IPS DF 19.7 (cell line): ENCODE measurements at regions not wholly inside any gene's neighbourhood (a gene's known extent, or its start where the extent isn't known, plus 50 kb on each side); places are given as distances from the start of the nearest gene placed in this dataset.

Experiments used
- DNase-seq: peaks from one replicate; pipeline ENCODE4 v3.0.0-alpha.2; 2013; ENCODE audit warnings: low read depth, low spot score

DNA sequence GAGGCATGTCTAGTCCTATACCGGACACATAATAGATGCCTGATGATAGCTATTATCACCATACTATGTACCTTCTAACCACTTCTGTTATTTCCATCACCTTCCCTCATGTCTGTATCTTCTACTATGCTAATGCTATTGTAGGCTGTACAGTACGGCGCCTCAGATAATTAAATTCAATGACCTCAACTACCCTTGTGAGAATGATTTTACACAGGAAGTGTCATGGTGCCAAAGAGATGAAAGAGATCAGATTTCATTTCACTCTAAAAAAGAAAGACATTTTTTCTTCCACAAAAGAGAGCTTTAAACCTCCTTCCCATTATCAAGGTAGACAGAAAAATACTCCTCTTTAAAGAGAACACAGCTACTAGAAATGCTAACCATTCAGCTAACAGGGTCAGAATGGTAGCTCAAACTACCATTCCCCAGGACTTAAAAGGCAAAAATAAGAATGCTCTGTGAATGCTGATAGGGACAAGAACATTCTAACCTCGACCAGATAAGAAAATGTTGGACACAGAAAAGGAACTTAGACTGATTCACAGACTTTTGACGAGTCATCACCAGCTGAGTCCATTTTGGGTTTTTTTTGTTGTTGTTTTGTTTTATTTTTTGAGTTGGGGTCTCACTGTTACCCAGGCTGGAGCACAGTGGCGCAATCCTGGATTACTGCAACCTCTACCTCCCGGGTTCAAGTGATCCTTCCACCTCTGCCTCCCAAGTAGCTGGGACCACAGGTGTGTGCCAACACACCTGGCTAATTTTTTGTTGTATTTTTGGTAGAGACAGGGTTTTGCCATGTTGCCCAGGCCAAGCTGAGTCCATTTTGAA is 99.2 kb upstream of the RAPGEF2 start:
- no peak for DNase-seq

GRCh38 chr4:159006202-159006601 is 96.7 kb upstream of the RAPGEF2 start:
- no peak for DNase-seq

DNA sequence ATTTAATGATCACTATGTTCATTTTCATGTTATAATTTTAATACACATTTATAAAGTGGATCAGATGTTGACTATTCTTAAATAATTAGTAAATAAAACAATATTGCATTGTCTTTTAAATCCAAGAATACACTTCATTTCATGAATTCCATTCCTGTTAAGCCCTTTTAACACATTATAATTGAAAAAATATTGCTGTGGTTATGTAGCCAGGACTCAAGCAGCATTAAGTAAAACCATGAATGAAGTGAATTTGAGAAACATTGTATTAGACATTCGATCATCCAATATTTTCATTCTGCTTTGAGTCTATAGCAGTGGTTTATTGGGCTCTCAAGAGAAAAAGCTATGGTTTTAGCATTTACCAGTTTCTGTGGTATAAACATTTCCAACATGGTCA is 94.2 kb upstream of the RAPGEF2 start:
- no peak for DNase-seq

DNA sequence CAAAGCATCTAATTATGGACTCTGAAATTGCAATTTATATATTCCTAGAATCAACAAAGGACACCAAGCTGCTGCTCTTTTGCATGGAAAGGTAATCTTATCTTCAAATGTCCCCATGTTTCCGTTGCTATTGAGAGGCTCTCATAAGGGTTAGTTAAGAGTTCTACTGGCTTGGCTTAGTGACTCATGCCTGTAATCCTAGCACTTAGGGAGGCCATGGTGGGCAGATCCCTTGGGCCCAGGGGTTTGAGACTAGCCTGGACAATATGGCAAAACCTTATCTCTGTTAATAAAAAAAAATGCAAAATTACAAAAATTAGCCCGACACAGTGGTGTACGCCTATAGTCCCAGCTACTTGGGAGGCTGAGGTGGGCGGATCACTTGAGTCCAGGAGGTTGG is 93.4 kb upstream of the RAPGEF2 start:
- no peak for DNase-seq

- no peak for DNase-seq
These were observed 92.8 kb upstream of the RAPGEF2 start for GRCh38 chr4:159010100-159010499.

GRCh38 chr4:159010563-159011260 is 92.2 kb upstream of the RAPGEF2 start:
- no peak for DNase-seq

GRCh38 chr4:159012381-159012780 is 90.5 kb upstream of the RAPGEF2 start:
- no peak for DNase-seq

- no peak for DNase-seq
These were observed 89.2 kb upstream of the RAPGEF2 start for GRCh38 chr4:159013692-159014091.

DNA sequence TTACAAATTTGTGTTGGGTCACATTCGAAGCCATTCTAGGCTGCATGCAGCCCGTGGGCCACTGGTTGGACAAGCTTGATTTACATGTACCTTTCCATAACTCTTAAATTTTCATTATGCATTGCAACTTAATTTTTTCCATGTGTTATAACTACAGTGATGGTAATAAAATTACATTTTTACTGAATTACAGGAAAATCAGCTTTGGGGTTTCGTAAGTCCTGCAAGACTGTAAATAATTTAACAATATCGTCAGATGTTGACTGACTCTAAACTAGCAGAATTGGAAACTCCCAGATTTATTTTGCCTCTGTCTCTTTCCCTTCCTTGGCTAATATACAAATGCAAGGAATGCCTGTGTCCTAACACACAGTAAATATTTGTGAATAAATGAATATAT is 88.0 kb upstream of the RAPGEF2 start:
- DNase-seq = no peak

DNA sequence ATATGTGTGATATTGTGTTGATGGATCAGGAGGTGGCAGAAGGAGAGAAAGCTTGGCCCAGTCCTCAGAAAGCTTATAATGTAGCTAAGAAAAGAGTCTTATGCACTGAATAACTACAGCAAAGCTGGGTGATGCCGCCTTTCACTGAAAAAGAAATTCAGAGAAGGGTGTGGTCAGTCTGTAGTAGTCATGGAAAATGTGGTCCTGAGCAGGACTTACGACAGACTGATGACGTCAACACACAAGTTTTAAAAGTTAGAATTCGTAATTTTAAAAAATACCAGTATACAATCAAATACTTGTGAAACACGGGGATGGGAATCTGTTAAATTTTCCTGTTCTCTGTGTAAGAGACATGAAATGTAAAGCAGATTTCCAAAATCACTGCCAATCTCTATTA is 87.0 kb upstream of the RAPGEF2 start:
- no peak for DNase-seq

- DNase-seq = no peak
These were observed 86.3 kb upstream of the RAPGEF2 start for GRCh38 chr4:159016593-159017024.

GRCh38 chr4:159017323-159018026 is 85.4 kb upstream of the RAPGEF2 start:
- no peak for DNase-seq

GRCh38 chr4:159018062-159018629 is 84.7 kb upstream of the RAPGEF2 start:
- DNase-seq = no peak

- no peak for DNase-seq
These were observed 83.5 kb upstream of the RAPGEF2 start for GRCh38 chr4:159019356-159019755.

DNA sequence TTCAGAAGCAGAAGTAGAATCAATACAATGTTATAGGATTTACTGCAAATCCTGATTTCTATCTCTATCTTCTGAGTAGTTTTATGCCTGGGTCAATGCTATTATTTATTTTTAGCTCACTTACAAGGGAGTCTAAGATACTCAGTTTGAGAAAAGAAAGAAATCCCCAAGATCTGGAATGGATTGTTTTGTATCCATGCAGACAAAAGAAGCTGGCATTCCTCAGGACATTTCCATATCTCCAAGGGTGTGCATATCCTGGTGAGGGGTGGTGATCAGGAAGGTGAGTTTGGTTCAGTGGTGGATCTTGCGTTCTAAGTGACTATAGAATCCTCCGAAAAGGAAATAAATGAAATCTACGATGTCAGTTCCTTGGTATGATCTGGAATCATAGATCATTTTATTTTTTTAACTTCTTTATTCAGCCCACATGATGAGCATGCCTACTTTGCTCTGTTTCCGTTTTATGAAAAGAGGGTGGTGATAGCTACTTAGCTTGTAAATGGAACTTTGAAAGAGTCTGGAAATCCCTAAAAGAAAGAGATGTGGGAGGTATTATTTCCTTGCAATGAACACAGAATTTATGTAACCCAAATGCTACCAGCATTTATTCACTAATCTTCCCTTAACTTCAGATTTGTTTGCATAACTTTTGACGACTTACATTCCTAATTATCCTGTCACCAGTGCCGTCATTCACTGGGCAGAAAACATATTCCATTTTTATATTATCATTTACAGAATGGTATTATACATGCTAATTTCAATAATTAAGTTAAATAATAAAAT is 81.1 kb upstream of the RAPGEF2 start:
- peak; percentile 80 for DNase-seq

GRCh38 chr4:159023741-159024140 is 79.1 kb upstream of the RAPGEF2 start:
- DNase-seq = no peak

GRCh38 chr4:159024266-159024665 is 78.6 kb upstream of the RAPGEF2 start:
- DNase-seq = no peak

GRCh38 chr4:159024828-159025227 is 78.1 kb upstream of the RAPGEF2 start:
- no peak for DNase-seq

- DNase-seq = no peak
These were observed 76.5 kb upstream of the RAPGEF2 start for GRCh38 chr4:159026329-159026728.

DNA sequence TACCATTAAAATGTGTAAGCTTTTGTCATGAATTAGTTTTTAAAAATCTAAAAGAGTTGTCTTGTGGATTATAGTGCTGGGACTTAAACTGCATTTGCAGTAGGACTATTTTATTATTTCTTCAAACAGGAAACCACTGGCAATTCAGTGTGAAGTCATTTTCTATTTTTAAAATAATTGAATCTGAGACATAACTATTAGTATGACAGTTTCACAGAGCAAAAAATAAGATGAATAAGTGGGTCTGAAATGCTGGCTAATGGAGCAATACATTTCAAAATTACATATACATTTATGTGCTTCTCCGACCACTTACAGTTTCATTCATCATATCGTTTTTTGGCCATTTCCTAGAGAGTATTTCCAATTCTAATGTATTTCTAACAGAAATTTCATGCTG is 75.3 kb upstream of the RAPGEF2 start:
- no peak for DNase-seq

DNA sequence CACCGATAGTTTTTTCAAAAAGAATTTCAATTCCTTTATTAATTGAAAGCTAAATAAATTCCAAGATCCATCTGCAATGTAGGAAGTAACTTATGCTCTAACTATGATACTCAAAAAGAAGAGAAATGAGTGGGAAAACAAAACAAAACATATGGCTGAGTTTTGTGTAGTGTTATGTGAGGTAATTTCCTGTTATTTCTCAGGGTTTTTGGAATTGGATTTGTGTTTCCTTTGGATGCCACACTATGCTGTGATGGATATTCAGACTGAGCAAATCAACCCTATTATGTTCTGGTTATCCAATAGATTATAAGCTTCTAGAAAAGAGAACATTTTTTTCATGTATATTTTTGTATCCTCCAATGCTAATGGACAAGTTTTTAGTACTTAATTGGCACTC is 73.4 kb upstream of the RAPGEF2 start:
- no peak for DNase-seq
